ENCODE measurements at regions not wholly inside any gene's neighbourhood (a gene's known extent, or its start where the extent isn't known, plus 50 kb on each side); places are given as distances from the start of the nearest gene placed in this dataset.

DNA sequence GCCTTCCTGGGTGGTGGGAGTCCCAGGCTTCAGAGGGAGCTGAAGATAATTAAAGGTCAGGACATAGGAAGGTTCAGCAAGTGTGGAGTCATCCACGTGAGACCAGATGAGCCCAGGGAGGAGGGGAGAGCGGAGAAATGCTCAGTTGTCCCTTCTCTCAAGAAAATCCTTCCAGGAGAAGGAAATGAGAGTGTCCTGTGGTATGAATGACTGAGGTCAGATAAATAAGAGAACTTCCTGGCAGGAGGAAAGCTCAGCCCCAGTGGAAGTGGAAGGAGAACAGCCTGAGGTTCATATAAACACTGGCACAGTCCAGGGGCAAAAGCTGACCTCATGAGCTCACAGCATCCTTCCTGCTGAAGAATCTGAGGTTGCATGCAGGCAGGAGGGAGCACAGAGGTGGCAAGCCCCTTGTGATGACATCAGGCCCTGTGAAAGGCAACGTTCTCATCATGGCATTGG, 97.6 kb downstream of the NAV1 start:
- DNase-seq (ENCODE audit: low read depth, low spot score): no peak
- H3K27ac Mint-ChIP-seq (ENCODE audit: unreplicated experiment): no peak overlapping the region
- H3K36me3 Mint-ChIP-seq (ENCODE audit: low read depth): no peaks in the 10 kb centered on the region
- H3K4me1 Mint-ChIP-seq: peaks cover 22% of the 10 kb centered on the region
- TF ChIP-seq, protein P1, sequence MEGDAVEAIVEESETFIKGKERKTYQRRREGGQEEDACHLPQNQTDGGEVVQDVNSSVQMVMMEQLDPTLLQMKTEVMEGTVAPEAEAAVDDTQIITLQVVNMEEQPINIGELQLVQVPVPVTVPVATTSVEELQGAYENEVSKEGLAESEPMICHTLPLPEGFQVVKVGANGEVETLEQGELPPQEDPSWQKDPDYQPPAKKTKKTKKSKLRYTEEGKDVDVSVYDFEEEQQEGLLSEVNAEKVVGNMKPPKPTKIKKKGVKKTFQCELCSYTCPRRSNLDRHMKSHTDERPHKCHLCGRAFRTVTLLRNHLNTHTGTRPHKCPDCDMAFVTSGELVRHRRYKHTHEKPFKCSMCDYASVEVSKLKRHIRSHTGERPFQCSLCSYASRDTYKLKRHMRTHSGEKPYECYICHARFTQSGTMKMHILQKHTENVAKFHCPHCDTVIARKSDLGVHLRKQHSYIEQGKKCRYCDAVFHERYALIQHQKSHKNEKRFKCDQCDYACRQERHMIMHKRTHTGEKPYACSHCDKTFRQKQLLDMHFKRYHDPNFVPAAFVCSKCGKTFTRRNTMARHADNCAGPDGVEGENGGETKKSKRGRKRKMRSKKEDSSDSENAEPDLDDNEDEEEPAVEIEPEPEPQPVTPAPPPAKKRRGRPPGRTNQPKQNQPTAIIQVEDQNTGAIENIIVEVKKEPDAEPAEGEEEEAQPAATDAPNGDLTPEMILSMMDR (conservative IDR thresholded peaks at IDR 0.05): no peak
- H3K9me3 Mint-ChIP-seq: no peaks in the 10 kb centered on the region
- no peak overlapping the region for H3K4me3 Mint-ChIP-seq
- no peaks in the 10 kb centered on the region for H3K27me3 Mint-ChIP-seq (ENCODE audit: low read depth)

DNA sequence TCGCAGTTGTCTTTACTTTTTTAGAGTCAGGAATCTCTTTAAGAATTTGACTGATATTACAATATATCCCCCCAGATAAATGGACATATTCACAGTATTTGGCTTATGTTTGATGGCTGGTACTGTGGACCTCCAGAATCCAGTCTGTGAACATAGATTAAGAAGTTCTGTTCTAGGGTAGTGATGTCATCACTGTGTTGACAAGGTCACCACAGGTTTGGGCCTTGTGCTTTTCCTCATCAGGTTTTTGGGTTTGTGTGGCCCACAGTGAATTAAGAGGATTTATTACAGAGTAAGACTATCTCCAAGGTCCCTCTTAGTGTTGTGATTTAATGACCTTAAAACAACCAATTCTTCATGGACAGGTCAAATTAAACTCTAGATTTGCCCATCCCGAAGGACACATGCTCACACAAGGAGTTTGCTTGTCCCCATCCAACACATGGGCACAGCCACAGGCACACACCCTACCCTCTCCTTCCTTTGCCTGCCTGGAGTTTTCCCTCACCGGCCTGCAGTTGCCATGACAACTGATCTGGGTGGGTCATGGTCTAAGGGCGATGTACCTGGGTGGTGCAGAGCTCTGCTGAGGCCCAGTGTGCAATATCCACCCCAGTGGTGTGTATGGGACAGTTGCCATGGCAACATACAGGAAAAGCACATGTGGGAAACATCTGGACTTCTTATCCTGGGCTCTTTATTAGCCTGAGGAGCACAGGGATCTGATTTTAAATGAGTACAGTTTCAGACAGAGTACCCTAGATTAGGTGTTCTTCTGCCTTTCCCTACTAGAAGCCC, 98.6 kb downstream of the NAV1 start:
- DNase-seq (ENCODE audit: low read depth, low spot score): no peak
- Mint-ChIP-seq H3K36me3 (ENCODE audit: low read depth) (no peaks in the 10 kb centered on the region), H3K27ac (ENCODE audit: unreplicated experiment) (peak overlapping the region; percentile 55), H3K4me1 (peaks cover 22% of the 10 kb centered on the region), H3K4me3 (no peak overlapping the region), H3K9me3 (no peaks in the 10 kb centered on the region), H3K27me3 (ENCODE audit: low read depth) (peaks cover under 1% of the 10 kb centered on the region)
- TF ChIP-seq, protein P1 (conservative IDR thresholded peaks at IDR 0.05): no peak

GRCh38 chr1:201639391-201639790, 100.5 kb downstream of the NAV1 start:
- DNase-seq (ENCODE audit: low read depth, low spot score): no peak
- no peaks in the 10 kb centered on the region for H3K9me3 Mint-ChIP-seq
- H3K36me3 Mint-ChIP-seq (ENCODE audit: low read depth): no peaks in the 10 kb centered on the region
- H3K27ac Mint-ChIP-seq (ENCODE audit: unreplicated experiment): no peak overlapping the region
- peaks cover 22% of the 10 kb centered on the region for H3K4me1 Mint-ChIP-seq
- H3K27me3 Mint-ChIP-seq (ENCODE audit: low read depth): peaks cover 4% of the 10 kb centered on the region
- H3K4me3 Mint-ChIP-seq: no peak overlapping the region
- TF ChIP-seq, protein P1 (conservative IDR thresholded peaks at IDR 0.05): no peak

- H3K4me1 Mint-ChIP-seq: peaks cover 22% of the 10 kb centered on the region
- no peak overlapping the region for H3K4me3 Mint-ChIP-seq
- no peak for DNase-seq (ENCODE audit: low read depth, low spot score)
- H3K9me3 Mint-ChIP-seq: peaks cover 3% of the 10 kb centered on the region
- TF ChIP-seq, protein P1 (conservative IDR thresholded peaks at IDR 0.05): no peak
- no peak overlapping the region for H3K27ac Mint-ChIP-seq (ENCODE audit: unreplicated experiment)
- H3K27me3 Mint-ChIP-seq (ENCODE audit: low read depth): peaks cover 8% of the 10 kb centered on the region
- no peaks in the 10 kb centered on the region for H3K36me3 Mint-ChIP-seq (ENCODE audit: low read depth)
Measured at GRCh38 chr1:201639826-201640225, 100.9 kb downstream of the NAV1 start.

GRCh38 chr1:201640624-201641023, 101.7 kb downstream of the NAV1 start:
- no peaks in the 10 kb centered on the region for H3K36me3 Mint-ChIP-seq (ENCODE audit: low read depth)
- peaks cover 3% of the 10 kb centered on the region for H3K9me3 Mint-ChIP-seq
- no peak overlapping the region for H3K27ac Mint-ChIP-seq (ENCODE audit: unreplicated experiment)
- peaks cover 21% of the 10 kb centered on the region for H3K4me1 Mint-ChIP-seq
- no peak for DNase-seq (ENCODE audit: low read depth, low spot score)
- TF ChIP-seq, protein P1 (conservative IDR thresholded peaks at IDR 0.05): no peak
- H3K27me3 Mint-ChIP-seq (ENCODE audit: low read depth): peaks cover 10% of the 10 kb centered on the region
- no peak overlapping the region for H3K4me3 Mint-ChIP-seq
